ENCODE measurements at regions not wholly inside any gene's neighbourhood (a gene's known extent, or its start where the extent isn't known, plus 50 kb on each side); places are given as distances from the start of the nearest gene placed in this dataset.

DNA sequence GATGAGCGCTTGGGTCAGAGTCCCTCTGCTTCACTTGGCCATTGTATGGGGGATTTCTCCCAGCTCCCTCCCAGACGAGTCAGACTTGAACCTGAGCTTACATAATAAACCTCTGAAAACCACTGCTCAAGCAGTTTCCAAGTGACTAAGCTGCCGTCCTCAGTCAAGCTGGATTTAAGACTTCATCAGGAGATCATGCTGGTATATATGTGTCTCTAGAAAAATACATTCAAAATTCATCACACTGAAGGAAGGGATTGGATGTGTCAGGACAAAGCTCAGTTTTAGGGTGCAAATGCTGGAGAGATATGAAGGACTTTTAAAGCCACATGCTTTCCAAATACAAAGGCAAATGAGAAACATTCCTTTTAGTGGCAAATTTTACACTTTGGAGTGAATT, 114.3 kb downstream of the QDPR start:
- H3K9me1 ChIP-seq (ENCODE audit: control insufficient read depth, extremely low read depth, insufficient read depth, low read length): no peaks in the 10 kb centered on the region
- H3K4me2 ChIP-seq (ENCODE audit: control insufficient read depth, extremely low read depth, insufficient read depth, low read depth, low read length): no peak overlapping the region
- H4K20me1 ChIP-seq (ENCODE audit: control insufficient read depth, extremely low read depth, insufficient read depth, low read length): no peaks in the 10 kb centered on the region
- no peaks in the 10 kb centered on the region for H3K27me3 ChIP-seq (ENCODE audit: control insufficient read depth, extremely low read depth, insufficient read depth, low read length)
- no peak overlapping the region for H3K4me3 ChIP-seq (ENCODE audit: control insufficient read depth in 2 of 3, extremely low read depth in 1 of 3, insufficient read depth in 2 of 3, low read depth in 1 of 3, low read length in 3 of 3)
- DNase-seq (ENCODE audit: low read depth, low spot score): no peak
- H3K79me2 ChIP-seq (ENCODE audit: control insufficient read depth, insufficient read depth, low read length): no peaks in the 10 kb centered on the region
- FAIRE-seq: no peak
- H3K36me3 ChIP-seq (ENCODE audit: control insufficient read depth in 2 of 2, extremely low read depth in 1 of 2, insufficient read depth in 2 of 2, low read length in 2 of 2): no peaks in the 10 kb centered on the region
- H3K9ac ChIP-seq (ENCODE audit: control insufficient read depth, extremely low read depth, insufficient read depth, low read length): no peak overlapping the region
- no peaks in the 10 kb centered on the region for H3K9me3 ChIP-seq (ENCODE audit: control insufficient read depth, low read depth, low read length)
- no peak overlapping the region for H3K27ac ChIP-seq (ENCODE audit: control insufficient read depth, insufficient read depth, low read length)
- TF ChIP-seq, protein P1, sequence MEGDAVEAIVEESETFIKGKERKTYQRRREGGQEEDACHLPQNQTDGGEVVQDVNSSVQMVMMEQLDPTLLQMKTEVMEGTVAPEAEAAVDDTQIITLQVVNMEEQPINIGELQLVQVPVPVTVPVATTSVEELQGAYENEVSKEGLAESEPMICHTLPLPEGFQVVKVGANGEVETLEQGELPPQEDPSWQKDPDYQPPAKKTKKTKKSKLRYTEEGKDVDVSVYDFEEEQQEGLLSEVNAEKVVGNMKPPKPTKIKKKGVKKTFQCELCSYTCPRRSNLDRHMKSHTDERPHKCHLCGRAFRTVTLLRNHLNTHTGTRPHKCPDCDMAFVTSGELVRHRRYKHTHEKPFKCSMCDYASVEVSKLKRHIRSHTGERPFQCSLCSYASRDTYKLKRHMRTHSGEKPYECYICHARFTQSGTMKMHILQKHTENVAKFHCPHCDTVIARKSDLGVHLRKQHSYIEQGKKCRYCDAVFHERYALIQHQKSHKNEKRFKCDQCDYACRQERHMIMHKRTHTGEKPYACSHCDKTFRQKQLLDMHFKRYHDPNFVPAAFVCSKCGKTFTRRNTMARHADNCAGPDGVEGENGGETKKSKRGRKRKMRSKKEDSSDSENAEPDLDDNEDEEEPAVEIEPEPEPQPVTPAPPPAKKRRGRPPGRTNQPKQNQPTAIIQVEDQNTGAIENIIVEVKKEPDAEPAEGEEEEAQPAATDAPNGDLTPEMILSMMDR (optimal IDR thresholded peaks at IDR 0.05 in 1 of 3, IDR thresholded peaks at IDR 0.05 in 1 of 3, conservative IDR thresholded peaks at IDR 0.05 in 1 of 3; ENCODE audit: extremely low read depth in 1 of 3, insufficient read depth in 2 of 3, low read length in 3 of 3): no peak
- no peak for TF ChIP-seq EZH2 (IDR thresholded peaks at IDR 0.05; ENCODE audit: low read length)
- no peaks in the 10 kb centered on the region for H3K4me1 ChIP-seq (ENCODE audit: control insufficient read depth, extremely low read depth, insufficient read depth, low read length)
- no peak overlapping the region for H2AFZ ChIP-seq (ENCODE audit: control insufficient read depth, low read length)
- dilution Hi-C loops (cut with MboI; ENCODE audit: extremely low pct_ligation_motif_present, low sequenced_read_pairs): no loop called here

GRCh38 chr4:17385403-17385802, 126.5 kb downstream of the QDPR start:
- Histone ChIP-seq H2AFZ (ENCODE audit: control insufficient read depth, low read length) (no peak overlapping the region), H3K36me3 (ENCODE audit: control insufficient read depth in 2 of 2, extremely low read depth in 1 of 2, insufficient read depth in 2 of 2, low read length in 2 of 2) (no peaks in the 10 kb centered on the region), H3K27ac (ENCODE audit: control insufficient read depth, insufficient read depth, low read length) (no peak overlapping the region), H3K79me2 (ENCODE audit: control insufficient read depth, insufficient read depth, low read length) (no peaks in the 10 kb centered on the region), H3K27me3 (ENCODE audit: control insufficient read depth, extremely low read depth, insufficient read depth, low read length) (no peaks in the 10 kb centered on the region), H4K20me1 (ENCODE audit: control insufficient read depth, extremely low read depth, insufficient read depth, low read length) (no peaks in the 10 kb centered on the region), H3K9ac (ENCODE audit: control insufficient read depth, extremely low read depth, insufficient read depth, low read length) (no peak overlapping the region), H3K9me3 (ENCODE audit: control insufficient read depth, low read depth, low read length) (no peaks in the 10 kb centered on the region), H3K4me3 (ENCODE audit: control insufficient read depth in 2 of 3, extremely low read depth in 1 of 3, insufficient read depth in 2 of 3, low read depth in 1 of 3, low read length in 3 of 3) (no peak overlapping the region), H3K4me2 (ENCODE audit: control insufficient read depth, extremely low read depth, insufficient read depth, low read depth, low read length) (no peak overlapping the region), H3K4me1 (ENCODE audit: control insufficient read depth, extremely low read depth, insufficient read depth, low read length) (no peaks in the 10 kb centered on the region), H3K9me1 (ENCODE audit: control insufficient read depth, extremely low read depth, insufficient read depth, low read length) (no peaks in the 10 kb centered on the region)
- DNase-seq (ENCODE audit: low read depth, low spot score) (no peak), FAIRE-seq (no peak)
- dilution Hi-C loops (cut with MboI; ENCODE audit: extremely low pct_ligation_motif_present, low sequenced_read_pairs): no loop called here
- TF ChIP-seq, protein P1 (optimal IDR thresholded peaks at IDR 0.05 in 1 of 3, IDR thresholded peaks at IDR 0.05 in 1 of 3, conservative IDR thresholded peaks at IDR 0.05 in 1 of 3; ENCODE audit: extremely low read depth in 1 of 3, insufficient read depth in 2 of 3, low read length in 3 of 3): no peak
- TF ChIP-seq EZH2 (IDR thresholded peaks at IDR 0.05; ENCODE audit: low read length): no peak

All from keratinocyte (primary cell).